GM20000 (cell line): ENCODE measurements at regions not wholly inside any gene's neighbourhood (a gene's known extent, or its start where the extent isn't known, plus 50 kb on each side); places are given as distances from the start of the nearest gene placed in this dataset.

ENCODE experiments used
- DNase-seq: peaks from one replicate; pipeline ENCODE4 v3.0.0; 2012; ENCODE audit warnings: low spot score
- CTCF ChIP-seq: IDR thresholded peaks from 2 replicates; pipeline ENCODE4 v1.5.1; 2012; ENCODE audit warnings: mild to moderate bottlenecking, control low read depth; ENCODE audit errors: extremely low read depth, missing control alignments

GRCh38 chr17:77709594-77709993, 248.9 kb upstream of the TNRC6C start:
- no peak for DNase-seq
- no peak for TF ChIP-seq CTCF

DNA sequence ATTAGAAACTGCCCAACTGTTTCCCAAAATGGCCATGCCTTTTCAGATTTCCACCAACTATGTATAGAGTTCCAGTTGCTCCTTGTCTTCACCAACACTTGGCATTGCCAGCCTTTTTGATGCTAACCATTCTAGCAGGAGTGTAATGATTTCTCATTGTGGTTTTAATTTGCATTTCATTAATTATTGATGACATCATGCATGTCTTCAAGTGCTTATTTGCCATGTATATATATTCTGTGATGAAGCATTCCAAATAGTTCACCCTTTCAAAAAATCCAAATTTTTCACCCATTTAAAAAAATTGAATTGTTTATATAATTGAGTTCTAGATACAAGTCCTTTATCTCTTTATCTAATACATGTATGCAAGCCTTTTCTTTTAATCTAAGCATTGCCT, 245.9 kb upstream of the TNRC6C start:
- no peak for TF ChIP-seq CTCF
- no peak for DNase-seq

GRCh38 chr17:77716289-77716926, 242.1 kb upstream of the TNRC6C start:
- DNase-seq: no peak
- TF ChIP-seq CTCF: no peak

DNA sequence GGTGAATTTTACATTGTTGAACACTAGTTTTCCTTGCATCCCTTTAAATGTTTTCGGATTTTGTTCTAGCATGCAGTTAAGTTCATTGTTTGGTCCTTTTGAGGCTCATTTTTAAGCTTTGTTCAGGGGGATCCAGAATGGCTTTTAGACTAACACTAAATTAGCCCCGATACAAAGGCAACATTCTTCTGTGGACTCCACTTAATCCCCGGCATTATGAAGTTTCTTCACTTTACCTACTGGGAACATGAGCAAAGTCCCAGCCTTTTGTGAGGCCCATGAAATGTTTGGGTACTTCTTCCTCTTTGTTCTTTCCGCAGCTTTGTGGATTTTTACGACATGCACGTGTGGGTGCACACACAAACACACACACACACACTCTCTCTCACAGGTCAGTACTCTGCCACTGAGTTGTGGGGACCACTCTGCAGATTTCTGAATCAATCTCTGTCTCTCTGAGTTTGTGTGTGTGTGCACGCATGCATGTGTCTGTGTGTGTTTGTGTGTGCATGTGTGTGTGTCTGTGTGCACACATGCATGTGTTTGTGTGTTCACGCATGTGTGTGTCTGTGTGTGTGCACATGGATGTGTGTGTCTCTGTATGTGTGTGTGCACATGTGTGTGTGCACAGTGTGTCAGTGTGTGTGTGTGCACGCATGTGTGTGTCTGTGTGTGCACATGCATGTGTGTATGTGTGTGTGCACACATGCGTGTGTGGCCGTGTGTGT, 240.4 kb upstream of the TNRC6C start:
- TF ChIP-seq CTCF: no peak
- DNase-seq: no peak

- DNase-seq: no peak
- TF ChIP-seq CTCF: no peak
Measured at GRCh38 chr17:77718669-77718961, 239.9 kb upstream of the TNRC6C start.

DNA sequence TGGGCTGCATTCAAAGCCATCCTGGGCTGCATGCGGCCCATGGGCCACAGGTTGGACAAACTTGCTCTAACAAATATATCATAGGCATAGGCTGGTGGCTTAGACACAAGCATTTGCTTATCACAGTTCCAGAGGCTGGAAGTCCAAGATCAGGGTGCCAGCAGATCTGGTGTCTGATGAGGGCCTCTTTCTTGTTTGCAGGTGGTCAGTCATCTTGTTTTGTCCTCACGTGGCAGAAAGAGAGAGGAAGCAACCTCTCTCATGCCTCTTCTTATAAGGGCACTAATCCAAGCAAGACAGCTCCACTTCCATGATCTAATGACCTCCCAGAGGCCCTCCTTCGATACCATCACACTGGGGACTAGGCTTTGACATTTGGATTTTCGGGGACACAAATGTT, 238.7 kb upstream of the TNRC6C start:
- no peak for DNase-seq
- TF ChIP-seq CTCF: no peak

GRCh38 chr17:77720946-77721845, 237.3 kb upstream of the TNRC6C start:
- TF ChIP-seq CTCF: no peak
- DNase-seq: no peak
